ENCODE measurements at regions not wholly inside any gene's neighbourhood (a gene's known extent, or its start where the extent isn't known, plus 50 kb on each side); places are given as distances from the start of the nearest gene placed in this dataset.

DNA sequence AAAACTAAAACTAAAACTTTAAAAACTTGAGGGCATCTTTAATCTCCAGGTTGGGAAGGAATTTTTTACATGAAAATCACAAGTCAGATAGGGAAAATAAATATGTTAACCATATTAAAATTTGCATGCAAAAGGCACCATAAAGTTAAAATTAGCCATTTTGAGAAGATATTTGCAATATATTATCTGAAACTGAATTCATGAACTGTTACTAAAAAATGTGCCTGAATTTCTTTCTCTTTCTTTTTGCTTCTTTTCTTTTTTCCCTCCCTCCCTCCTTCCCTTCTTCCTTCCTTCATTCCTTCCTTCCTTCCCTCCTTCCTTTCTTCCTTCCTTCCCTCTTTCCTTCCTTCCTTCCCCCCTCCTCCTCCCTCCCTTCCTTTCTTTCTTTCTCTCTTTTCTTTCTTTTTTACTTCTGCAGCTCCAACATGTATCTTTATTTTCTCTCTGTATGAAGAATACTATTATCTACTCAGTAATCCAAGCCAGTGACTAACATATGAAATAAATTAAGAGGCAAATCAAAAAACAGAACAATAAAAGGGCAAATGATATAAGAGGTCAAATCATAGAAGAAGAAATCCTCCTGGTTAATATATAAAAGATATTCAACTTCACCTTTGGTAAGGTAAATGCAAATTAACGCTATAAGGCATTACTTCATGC, 146.0 kb downstream of the BRMS1L start:
- TF ChIP-seq HNRNPK (IDR thresholded peaks at IDR 0.05; ENCODE audit: low read depth, low read length, poor library complexity, severe bottlenecking) (peak; percentile 74), SMAD1 (IDR thresholded peaks at IDR 0.05; ENCODE audit: low read depth, low read length, partially characterized antibody) (no peak), PCBP2 (IDR thresholded peaks at IDR 0.05; ENCODE audit: low read depth, low read length, poor library complexity, severe bottlenecking) (peak; percentile 55)
- TF ChIP-seq, protein P1, sequence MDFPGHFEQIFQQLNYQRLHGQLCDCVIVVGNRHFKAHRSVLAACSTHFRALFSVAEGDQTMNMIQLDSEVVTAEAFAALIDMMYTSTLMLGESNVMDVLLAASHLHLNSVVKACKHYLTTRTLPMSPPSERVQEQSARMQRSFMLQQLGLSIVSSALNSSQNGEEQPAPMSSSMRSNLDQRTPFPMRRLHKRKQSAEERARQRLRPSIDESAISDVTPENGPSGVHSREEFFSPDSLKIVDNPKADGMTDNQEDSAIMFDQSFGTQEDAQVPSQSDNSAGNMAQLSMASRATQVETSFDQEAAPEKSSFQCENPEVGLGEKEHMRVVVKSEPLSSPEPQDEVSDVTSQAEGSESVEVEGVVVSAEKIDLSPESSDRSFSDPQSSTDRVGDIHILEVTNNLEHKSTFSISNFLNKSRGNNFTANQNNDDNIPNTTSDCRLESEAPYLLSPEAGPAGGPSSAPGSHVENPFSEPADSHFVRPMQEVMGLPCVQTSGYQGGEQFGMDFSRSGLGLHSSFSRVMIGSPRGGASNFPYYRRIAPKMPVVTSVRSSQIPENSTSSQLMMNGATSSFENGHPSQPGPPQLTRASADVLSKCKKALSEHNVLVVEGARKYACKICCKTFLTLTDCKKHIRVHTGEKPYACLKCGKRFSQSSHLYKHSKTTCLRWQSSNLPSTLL (IDR thresholded peaks at IDR 0.05) = no peak
- POLR2A ChIA-PET = no interaction called here

More for the DNA sequence above, 146.0 kb downstream of the BRMS1L start:
- H3K4me2 ChIP-seq (ENCODE audit: insufficient read depth, low read length) = no peak overlapping the region
- CTCF ChIA-PET (ENCODE audit: low intra/inter-chr PET ratio) = no interaction called here
- FAIRE-seq (no peak), DNase-seq (ENCODE audit: extremely low read depth in 1 of 4, low spot score in 3 of 4) (no peak), ATAC-seq (no peak)
- H2AFZ ChIP-seq (ENCODE audit: low read depth, low read length) = no peak overlapping the region
- H3K27ac ChIP-seq (ENCODE audit: extremely low read depth, low read depth, low read length) = no peak overlapping the region
- no peaks in the 10 kb centered on the region for H3K27me3 ChIP-seq (ENCODE audit: control insufficient read depth in 2 of 2, insufficient read depth in 2 of 2, low read length in 2 of 2)
- intact Hi-C loops (cut with micrococcal nuclease) = no loop called here
- H4K20me1 ChIP-seq (replicated peaks; ENCODE audit: control insufficient read depth, insufficient read depth, low read length) = no peaks in the 10 kb centered on the region
- no peaks in the 10 kb centered on the region; the same call in 1 of the 2 replicates for H3K9me3 ChIP-seq (replicated peaks; ENCODE audit: control insufficient read depth, insufficient read depth, low read depth, low read length)
- H3K79me2 ChIP-seq (ENCODE audit: control insufficient read depth, insufficient read depth, low read length) = no peaks in the 10 kb centered on the region
- no peaks in the 10 kb centered on the region for H3K36me3 ChIP-seq (ENCODE audit: control insufficient read depth, insufficient read depth, low read length)
- in situ Hi-C loops (cut with MboI) = no loop called here
- H3K4me1 ChIP-seq (replicated peaks in 1 of 2; ENCODE audit: control insufficient read depth in 2 of 2, insufficient read depth in 2 of 2, low read length in 2 of 2) = no peaks in the 10 kb centered on the region
- BruUV-seq (replicated peaks) = no TSS peak
- H3K9ac ChIP-seq (ENCODE audit: insufficient read depth in 1 of 2, low read depth in 2 of 2, low read length in 2 of 2) = no peak overlapping the region
- no peaks in the 10 kb centered on the region for H3K9me1 ChIP-seq (ENCODE audit: control insufficient read depth, insufficient read depth, low read length)
- 0% methylated on average over 1 of the region's 1 CpG for WGBS (ENCODE audit: insufficient coverage, low coverage, missing lambda C conversion rate)
- H3K4me3 ChIP-seq = no peak overlapping the region

Measured in K562 (cell line).